GM21825 (cell line): ENCODE measurements at regions not wholly inside any gene's neighbourhood (a gene's known extent, or its start where the extent isn't known, plus 50 kb on each side); places are given as distances from the start of the nearest gene placed in this dataset.

Experiments used
- ATAC-seq: cut with Tn5 transposase; IDR thresholded peaks from one replicate; pipeline ENCODE4 v1.9.1; 2021; ENCODE audit warnings: mild to moderate bottlenecking, moderate library complexity; ENCODE audit not compliant: unreplicated experiment

- ATAC-seq = no peak
Observed at GRCh38 chr4:30656828-30657227, 63.3 kb upstream of the PCDH7 start.

- no peak for ATAC-seq
Observed at GRCh38 chr4:30667919-30668318, 52.2 kb upstream of the PCDH7 start.

DNA sequence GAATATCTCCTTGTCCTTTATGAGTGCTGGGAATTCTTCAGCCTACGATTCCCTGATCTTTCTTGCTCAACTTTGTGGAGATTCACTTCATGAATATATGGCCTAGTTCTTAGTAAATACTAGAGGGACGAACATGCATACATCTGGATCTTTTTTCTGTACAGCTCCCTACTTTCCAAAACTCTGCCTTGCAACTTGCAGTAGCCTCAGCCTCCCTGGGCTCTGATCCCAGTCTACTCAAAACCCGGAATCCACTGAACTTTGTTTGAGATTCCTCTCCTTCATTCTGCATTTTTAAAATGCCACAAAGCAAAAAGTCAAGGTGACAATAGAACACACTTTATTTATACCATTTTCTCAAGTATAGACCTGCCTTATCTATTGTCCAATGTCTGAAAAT lies 50.0 kb upstream of the PCDH7 start:
- ATAC-seq = no peak
